Activated CD8-positive, alpha-beta memory T cell treated with anti-CD3 and anti-CD28 coated beads, Interleukin-2, amount 50 U/mL, for 4 hours (primary cell): ENCODE measurements at regions not wholly inside any gene's neighbourhood (a gene's known extent, or its start where the extent isn't known, plus 50 kb on each side); places are given as distances from the start of the nearest gene placed in this dataset.
"Not testable (repeated sequence)": the region's sequence is repeated elsewhere in the genome, so short reads cannot be mapped to it uniquely, and the experiment has no call there.

Source experiments
- DNase-seq: peaks from one replicate; pipeline ENCODE4 v3.0.0-alpha.2; 2020

DNA sequence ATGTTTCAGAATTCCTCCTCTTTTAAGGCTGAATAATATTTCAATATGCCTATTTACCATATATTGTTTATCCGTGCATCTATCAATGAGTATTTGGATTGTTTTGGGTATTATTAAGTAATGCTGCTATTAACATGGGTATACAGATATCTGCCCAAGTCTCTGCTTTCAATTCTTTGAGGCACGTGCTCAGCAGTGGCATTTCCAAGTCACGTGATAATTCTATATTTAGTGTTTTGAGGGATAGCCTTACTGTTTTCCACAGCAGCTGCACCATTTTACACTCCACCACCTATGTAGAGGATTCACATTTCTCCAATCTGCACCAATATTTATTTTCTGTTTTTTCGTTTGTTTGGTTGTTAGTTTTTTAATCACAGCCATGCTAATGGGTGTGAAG is 636.8 kb upstream of the ANKRD30A start:
- DNase-seq: no peak

DNA sequence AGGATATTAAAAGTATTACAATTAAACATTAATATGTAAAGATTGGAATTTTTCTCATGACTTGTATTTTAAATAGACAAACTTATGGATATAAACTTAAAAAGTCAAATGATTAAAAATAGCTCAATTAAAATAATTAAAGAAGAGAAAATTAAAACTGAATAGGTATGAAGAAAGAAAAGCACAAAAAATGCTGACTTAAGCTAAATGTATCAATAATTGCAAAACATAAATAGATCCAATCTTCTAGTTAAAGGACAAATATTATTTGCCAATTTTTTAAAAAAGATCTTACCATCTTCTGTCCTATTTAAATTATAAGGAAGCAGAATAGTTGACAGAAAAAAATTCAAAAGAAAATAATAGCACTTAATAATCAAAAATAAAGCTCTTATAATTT is 646.3 kb upstream of the ANKRD30A start:
- no peak for DNase-seq

DNA sequence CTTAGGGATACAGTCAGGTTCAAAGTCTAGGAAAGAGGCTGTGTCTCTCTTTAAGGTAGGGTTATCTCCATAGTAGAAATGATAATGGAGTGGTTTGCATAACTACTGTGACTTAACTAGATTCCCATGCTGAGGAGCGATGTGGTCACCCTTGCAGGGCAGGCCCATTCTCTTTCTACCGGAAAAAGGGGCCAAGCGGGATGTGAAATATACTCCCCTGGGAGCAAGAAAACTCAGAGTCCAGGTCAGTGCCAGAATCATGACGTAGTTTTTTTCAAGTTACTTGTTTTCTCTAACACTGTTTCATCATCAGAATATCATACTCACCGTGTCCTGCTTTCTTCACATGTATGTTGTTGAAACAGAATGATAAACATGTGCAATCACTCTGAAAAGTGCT is 649.0 kb upstream of the ANKRD30A start:
- no peak for DNase-seq

DNA sequence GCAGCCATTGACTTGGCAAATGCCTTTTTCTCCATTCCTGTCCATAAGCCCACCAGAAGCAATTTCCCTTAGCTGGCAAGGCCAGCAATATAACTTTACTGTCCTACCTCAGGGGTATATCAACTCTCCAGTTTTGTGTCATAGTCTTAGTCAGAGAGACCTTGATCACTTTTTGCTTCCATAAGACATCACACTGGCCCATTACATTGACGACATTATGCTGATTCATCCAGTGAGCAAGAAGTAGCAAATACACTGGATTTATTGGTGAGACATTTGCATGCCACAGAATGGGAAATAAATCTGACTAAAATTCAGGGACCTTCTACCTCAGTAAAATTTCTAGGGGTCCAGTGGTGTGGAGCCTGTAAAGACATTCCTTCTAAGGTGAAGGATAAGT is 649.7 kb upstream of the ANKRD30A start:
- DNase-seq: no peak

DNA sequence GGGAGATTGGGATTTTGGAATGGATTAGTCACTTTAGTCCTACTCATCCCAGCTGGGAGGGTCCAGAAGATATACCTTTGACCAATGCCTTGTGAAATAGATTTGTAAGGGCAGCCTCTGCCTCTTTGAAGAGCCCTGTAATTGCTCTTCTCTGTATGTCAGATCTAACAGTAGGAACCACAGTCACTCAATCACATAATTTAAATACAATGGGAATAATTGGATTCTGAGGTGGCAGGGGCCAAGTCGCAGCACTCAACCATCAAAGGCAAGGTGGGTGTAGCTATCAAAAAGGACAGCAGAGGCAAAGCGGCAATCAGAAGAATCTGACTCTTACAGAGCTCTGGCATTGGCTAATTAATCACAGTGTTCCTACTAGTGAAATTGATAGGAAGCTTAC is 650.9 kb upstream of the ANKRD30A start:
- DNase-seq: no peak

DNA sequence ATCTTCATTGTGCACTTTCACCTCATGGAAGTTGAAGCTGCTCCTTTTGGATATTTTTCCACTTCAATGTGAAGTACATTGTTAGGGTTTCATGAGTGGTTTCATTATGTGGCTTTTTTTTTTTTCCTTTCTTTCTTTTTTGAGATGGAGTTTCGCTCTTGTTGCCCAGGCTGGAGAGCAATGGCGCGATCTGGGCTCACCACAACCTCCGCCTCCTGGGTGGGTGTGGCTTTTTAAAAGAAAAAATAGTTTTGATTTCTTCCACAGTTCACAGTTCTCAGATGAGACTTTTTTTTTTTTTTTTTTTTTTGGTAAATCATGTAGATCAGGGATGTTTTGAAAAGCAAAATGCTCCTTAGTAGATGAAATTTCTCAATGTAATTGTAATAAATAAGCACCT is 652.3 kb upstream of the ANKRD30A start:
- DNase-seq: no peak

DNA sequence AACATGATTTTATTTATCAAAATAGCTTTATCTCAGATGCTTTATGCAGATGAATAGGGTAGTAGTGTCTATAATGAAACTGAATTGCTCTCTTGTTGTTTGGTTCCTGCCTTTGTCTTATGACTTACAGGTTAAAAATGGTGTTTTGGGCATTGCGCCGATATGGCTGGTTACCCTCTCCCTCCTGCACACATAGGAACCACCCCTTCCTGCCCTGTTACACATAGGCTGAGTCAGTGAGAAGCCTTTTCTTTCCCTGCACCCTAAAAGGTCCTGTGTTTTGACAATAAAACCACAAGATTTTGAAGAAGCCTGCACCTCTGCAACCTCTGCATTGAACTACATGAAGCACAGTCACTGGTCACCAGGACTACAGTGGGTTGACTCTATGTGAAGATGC is 655.8 kb upstream of the ANKRD30A start:
- no peak for DNase-seq

DNA sequence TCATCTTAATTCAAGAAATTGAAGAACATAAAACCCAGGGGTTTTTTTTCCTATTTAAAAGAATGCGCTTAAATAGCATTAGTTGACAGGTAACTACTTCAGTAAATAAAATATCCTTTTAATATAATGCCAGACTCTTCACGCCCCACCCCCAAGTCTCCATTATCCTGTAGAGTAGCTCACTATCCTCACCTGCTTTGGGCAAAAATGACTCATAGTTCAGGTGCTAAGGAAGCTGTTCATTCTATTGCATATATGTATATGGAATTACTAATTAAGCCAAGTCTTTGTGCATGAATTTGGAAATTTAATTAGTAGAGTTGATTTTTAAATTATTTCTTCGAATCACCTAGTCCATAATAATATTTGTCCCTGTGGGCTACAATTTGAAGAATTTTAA is 656.8 kb upstream of the ANKRD30A start:
- DNase-seq: no peak

DNA sequence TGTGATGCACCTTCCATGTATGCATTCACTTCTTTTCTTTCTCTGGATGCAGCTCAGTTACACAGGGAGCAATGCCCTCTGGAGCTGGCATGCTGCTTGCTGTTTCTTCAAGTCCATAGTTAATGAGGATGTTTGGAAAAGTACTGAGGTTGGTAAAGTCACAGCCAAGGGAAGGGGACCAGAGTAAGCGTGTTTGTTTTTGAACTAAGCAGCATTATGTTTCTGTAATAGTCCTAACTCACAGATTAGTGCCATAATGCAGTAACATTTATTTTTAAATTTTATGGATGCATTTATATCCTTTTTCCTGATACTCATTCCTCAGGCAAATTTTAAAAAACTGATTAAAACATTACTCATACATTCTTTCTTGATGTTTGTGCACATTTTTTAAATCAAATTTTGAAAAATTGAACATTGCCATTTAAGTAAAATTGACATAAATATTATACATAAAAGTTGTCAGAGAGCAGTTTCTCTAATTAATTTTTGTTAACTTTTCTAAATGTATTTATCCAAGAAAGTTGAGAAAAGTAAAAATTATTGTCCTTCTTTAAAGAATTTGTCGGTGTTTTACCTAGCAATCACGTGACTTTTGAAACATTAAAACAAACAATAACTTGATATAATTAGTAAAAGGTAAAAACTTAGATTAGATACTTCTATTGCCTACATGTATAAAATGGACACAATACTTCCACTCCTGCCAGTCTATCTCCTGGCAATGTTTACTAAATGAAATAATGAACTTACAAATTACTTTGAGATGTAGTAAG is 659.6 kb upstream of the ANKRD30A start:
- no peak for DNase-seq

DNA sequence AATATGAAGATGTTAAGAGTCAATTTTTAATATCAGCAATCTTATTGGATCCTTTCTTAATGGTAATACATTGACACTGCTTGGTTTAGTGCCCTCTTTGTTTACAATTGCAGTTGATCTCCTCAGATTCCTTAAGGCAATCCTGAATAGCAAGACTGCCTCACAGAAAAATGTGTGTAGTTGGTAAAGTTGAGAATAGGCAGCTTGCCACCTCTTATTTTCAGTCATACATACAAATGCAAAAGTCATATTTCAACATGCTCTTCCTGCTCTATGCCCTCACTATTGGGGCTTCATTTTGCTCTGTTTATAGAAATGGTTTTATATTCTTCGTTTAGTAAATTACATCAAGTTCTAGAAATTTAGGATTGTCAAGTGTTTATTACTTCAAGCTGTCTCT is 661.1 kb upstream of the ANKRD30A start:
- no peak for DNase-seq

DNA sequence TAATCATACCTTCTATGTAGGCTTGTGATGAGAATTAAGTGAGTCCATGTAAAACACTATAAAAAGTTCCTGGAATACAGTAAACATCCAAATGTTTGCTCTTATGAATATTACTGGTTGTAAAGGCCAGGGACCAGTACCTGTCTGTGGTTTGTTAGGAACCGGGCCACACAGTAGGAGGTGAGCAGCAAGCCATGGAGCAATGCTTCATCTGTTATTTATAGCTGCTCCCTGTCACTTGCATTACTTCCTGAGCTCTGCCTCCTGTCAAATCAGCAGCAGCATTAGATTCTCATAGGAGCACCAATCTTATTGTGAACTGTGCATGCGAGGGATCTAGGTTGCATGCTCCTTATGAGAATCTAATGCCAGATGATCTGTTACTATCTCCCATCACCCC is 662.0 kb upstream of the ANKRD30A start:
- no peak for DNase-seq

DNA sequence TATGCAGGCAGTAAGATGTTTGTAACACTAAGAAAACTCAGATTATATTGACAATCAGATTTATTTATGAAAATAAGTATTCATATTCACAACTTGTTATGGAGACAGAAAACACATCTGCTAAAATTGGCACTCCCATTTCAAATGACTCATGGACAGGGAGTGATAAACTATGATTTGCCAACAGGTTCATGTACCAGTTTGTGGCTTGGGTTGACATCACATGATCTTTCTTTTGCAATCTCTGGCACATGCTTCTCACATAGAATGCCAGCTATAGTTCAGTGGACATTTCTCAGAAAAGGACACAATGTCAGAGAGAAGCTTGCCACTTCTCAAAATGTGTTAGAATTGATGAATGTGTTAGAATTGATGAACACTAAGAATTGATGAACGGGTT is 663.2 kb upstream of the ANKRD30A start:
- DNase-seq: no peak

DNA sequence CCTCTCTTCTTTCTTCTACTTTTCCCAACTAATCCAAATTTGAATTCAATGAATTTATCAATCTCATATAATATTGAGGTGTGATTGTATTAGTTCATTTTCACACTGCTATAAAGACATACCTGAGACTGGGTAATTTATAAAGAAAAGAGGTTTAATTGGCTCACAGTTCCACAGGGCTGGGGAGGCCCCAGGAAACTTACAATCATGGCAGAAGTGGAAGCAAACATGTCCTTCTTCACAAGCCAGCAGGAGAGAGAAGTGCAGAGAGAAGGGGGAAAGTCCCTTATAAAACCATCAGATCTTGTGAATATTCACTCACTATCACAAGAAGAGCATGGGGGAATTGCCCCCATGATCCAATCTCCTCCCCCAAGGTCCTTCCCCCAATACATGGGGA is 667.0 kb upstream of the ANKRD30A start:
- not testable (repeated sequence) for DNase-seq

DNA sequence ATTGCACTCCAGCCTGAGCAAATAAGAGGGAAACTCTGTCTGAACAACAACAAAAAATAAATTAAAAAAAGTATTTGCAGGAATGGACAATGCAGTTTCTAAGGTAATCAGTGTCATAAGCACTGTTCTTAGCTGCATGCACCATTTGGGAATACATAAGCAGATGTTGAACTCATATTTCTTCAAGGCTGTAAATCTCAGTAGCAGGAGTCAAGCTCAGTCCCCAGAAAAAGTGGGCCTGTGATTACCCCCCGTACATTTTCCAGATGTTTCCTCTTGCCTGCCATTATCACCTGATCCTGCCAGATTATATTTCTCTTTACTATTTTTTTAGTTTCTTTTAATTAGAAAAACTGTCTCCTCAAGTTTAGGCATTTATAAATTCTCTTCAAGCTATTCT is 667.6 kb upstream of the ANKRD30A start:
- DNase-seq: no peak

DNA sequence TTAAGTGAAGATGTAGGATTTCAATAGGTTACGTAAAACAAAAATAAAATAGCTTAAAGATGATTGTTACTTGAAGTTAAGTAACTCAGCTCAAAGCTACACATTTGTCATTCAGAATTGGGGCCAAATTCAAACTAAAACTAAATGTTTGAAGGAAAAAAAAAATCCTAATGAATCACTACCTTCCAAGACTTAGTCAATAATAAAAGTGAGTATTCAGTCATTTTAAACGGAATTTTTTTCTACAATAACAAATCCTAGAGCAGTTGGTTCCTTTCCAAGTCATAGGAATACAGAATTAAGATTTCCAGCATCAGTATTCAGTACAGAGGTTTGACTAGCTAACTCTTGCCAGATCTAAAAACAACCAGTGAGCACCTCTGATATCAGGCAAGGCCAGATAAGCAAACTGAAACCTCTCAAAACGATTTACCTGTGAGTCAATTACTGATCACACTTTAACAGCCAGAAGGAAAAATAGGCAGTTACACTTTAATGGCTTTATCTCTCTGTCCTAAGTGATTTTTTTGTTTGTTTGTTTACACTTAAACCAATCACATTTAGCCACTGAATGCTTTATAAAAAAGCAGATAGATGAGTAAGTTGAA is 669.8 kb upstream of the ANKRD30A start:
- no peak for DNase-seq

DNA sequence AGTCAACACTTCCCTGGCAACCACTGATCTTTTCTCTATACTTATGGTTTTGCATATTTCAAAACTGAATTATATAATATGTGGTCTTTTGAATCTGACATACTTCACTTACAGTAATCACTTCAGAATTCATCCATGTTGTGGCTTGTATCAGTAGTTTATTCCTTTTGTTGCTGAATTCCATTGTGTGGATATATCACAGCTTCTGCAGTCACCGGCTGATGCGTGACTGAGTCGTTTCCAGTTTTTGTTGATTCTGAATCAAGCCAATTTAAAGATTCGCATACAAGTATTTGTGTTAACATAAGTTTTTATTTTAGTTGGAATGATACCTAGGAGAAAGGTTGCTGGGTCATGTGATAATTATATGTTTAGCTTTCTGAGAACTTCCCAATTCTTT is 672.5 kb upstream of the ANKRD30A start:
- no peak for DNase-seq

DNA sequence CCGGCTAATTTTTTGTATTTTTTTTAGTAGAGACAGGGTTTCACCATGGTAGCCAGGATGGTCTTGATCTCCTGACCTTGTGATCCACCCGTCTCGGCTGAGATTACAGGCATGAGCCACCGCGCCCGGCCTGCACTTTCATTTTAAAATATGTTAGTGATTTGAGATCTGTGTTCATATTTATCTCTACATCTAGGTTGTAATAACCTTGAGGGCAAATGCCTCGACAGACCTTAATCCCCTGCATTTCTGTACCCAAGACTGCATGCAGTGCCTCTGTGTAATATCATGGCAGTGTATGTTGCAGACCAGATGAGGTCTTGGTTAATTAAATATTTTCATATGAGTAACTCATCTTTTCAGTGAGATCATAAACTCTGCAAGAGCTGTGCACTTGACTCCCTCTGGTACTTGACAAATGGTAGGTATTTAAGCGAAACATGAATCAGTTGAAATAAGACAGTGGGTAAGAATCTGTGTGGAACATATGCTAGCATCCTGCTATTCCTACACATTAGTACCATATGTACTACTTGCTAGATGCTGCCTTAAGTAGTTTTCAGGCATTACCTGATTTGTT is 673.9 kb upstream of the ANKRD30A start:
- no peak for DNase-seq

DNA sequence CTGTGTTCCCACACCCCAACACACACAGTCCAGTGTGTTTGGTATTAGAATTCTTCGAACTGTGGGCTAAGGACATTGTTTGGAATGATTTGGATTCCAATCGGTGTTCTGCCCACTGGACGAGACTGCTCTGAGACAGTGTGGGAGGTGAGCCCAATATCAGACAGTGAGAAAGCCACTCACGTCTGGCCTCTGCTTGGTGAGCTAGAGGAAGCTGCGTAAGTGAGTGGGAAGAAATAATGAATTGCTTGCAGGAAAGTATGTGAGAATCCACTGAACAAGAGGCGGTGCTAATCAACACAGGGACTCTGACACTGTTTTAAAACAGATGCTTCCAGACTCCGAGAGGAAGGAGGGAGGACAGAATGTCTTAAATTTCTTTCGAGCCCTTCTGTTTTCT is 675.0 kb upstream of the ANKRD30A start:
- DNase-seq: no peak

DNA sequence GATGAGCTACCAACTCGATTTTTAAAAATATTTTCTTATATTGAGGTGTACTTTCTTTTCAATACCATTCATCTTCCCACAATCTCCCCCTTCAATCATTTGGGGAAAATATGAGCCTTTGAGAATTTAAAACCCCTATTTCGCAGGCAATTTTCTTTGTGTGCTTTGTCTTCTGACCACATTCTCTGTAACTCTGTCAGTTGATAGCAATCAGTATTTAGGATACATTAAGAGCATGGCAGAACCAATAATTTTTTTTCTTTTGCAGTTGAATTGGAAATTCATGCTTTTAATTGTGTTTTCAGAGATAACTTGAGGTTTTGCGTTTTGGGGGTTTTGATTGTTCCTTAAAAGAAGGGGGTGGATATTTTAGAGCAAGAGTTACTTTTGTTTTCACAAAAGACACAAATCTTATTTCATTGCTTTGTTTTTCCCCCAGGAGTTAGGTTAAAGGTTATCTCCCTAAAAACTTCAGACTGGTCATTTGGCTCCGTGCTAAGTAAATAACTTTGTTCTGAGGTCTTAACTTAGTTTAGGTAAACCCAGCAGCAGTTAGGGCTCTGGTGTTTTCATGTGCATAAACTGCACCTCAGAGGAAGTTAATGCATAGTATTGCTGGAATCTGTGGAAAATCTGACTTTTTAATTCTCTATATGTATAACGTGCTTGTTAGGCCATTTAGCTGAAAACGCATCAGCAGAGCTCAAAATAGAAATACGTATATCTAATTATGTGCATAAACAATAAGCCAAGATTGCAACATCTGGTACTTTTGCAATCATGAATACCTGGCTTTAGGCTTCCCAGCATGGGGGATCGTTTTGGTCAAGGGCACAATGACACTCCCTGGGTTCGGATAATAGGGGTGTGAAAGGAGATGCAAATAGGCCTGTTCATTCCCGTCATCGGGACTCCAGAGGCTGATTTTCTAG is 676.4 kb upstream of the ANKRD30A start:
- DNase-seq: no peak

DNA sequence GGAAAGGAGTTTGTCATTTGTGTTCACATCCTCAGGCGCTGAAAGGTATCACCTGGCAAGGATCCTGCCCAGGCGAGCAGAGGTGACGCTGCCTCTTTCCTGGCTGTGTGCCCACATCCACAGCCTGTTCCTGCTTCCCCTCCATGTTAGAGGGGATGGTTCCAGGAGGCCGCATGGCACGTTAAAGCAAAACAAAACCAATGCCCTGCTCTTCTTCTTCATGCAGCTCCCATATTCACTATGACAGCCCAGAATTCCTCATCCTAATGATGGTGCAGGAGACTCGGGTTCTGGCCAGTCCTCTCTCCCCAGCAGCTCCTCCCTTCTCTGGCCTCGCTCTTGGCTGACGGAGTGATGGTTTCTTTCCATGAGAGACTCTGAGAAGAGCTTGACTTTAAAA is 678.5 kb upstream of the ANKRD30A start:
- no peak for DNase-seq

DNA sequence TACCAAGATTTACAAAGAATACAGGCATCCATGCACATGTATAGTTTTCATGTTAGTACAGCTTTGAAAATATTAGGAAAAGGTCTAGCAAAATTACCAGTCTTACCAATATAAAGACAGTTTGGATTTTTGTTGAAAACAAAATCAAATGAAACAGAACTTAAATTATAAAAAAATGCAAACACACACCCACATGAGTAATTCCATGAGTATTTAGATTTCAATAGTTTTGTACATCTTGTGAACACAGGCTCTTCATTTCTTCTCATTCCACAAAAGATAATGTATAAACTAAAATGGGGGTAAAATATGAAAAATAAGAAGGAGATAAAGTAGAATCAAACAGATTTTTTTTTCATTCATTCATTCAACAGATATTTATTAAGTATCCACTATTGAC is 682.2 kb upstream of the ANKRD30A start:
- no peak for DNase-seq

DNA sequence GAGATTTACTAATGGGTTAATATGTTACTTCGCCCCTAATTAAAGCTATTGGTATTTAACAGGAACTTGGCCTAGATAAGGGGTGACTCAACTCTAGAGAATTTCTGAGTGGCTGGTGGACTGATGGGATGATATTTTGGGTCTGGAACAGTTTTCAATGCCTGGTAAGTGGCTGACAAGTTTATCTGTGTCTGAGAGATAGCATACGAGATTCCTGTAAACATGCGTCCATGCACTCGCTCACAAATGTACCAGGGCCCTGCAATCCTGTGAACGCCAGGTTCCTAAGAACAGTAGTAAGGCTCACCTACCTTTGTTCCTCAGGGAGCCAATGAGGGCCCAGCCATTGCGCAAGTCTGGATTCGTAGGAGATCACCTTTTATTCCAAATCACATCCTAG is 683.8 kb upstream of the ANKRD30A start:
- no peak for DNase-seq

DNA sequence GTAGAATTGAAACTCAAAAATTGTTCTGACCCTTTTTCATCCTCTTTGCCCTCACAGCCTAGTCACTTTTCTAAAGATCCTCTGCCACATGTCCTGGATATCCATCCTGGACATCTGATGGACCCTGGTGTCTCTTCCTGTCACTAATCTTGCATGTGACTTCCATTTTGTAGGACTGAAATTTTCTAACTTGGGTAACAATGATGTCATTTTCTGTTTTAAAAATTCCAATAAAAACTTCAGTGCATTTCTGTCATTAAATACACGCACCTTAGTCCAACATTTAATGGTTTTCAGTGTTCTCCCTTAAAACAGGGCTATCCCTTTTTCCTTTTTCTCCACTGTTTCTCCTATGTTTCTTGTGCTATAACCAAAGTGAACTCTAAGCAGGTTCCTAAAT is 684.9 kb upstream of the ANKRD30A start:
- no peak for DNase-seq

DNA sequence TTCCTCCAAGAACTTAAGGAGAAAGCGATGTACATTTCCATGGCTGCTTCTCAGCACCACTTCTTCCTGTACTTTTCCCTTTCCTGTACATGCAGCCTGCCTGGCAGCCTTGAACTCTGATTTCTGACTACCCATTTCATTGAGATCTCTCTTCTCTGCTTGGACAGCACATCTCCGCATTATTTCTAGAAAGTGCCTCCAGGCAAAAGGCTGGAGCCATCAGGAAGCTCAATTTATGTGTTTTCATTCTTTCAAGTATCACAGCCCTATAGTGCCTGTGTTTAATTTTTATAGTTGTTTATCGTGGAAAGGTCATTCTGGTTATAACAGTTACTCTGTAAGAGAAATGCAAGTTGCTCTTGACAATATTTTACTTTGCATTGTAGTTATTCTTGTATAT is 688.0 kb upstream of the ANKRD30A start:
- DNase-seq: no peak
